ENCODE measurements at regions not wholly inside any gene's neighbourhood (a gene's known extent, or its start where the extent isn't known, plus 50 kb on each side); places are given as distances from the start of the nearest gene placed in this dataset.

- no peak for TF ChIP-seq NAIF1 (CRISPR knock-in tag; IDR thresholded peaks at IDR 0.05; ENCODE audit: borderline replicate concordance)
- no peak for TF ChIP-seq KDM4B (CRISPR knock-in tag; IDR thresholded peaks at IDR 0.05)
- no peak for TF ChIP-seq SMC3 (IDR thresholded peaks at IDR 0.05; ENCODE audit: low read length)
- TF ChIP-seq HNF1A (IDR thresholded peaks at IDR 0.05; ENCODE audit: low read depth), result no peak
- no peak for TF ChIP-seq HNF1A (CRISPR knock-in tag; IDR thresholded peaks at IDR 0.05; ENCODE audit: borderline replicate concordance)
- TF ChIP-seq POLR2A (IDR thresholded peaks at IDR 0.05; ENCODE audit: insufficient read depth in 1 of 2, low read depth in 2 of 2, low read length in 2 of 2), result no peak
- TF ChIP-seq ZBTB33 (CRISPR knock-in tag; IDR thresholded peaks at IDR 0.05), result no peak
These were observed 548.1 kb upstream of the C9orf72 start for GRCh38 chr9:28121366-28121765.
